Activated T-helper 9 cell treated with anti-CD3 and anti-CD28 coated beads, Interleukin-2, amount 50 U/mL, for 16 hours (primary cell): ENCODE measurements at regions not wholly inside any gene's neighbourhood (a gene's known extent, or its start where the extent isn't known, plus 50 kb on each side); places are given as distances from the start of the nearest gene placed in this dataset.
"Not testable (repeated sequence)": the region's sequence is repeated elsewhere in the genome, so short reads cannot be mapped to it uniquely, and the experiment has no call there.

ENCODE experiments used
- DNase-seq: peaks from one replicate; pipeline ENCODE4 v3.0.0-alpha.2; 2020; ENCODE audit warnings: low read depth

- no peak for DNase-seq
Observed at GRCh38 chr4:179671609-179672008, 2229.4 kb upstream of the AGA start.

GRCh38 chr4:179678093-179678814 is 2236.0 kb upstream of the AGA start:
- DNase-seq = no peak

- not testable (repeated sequence) for DNase-seq
Observed at GRCh38 chr4:179683661-179684060, 2241.4 kb upstream of the AGA start.

GRCh38 chr4:179692222-179692621 is 2250.0 kb upstream of the AGA start:
- no peak for DNase-seq

- DNase-seq = no peak
Observed at GRCh38 chr4:179695175-179695574, 2252.9 kb upstream of the AGA start.

- DNase-seq = no peak
Observed at GRCh38 chr4:179698321-179698720, 2256.1 kb upstream of the AGA start.

- no peak for DNase-seq
Observed at GRCh38 chr4:179709961-179710624, 2267.9 kb upstream of the AGA start.

GRCh38 chr4:179719766-179720450 is 2277.7 kb upstream of the AGA start:
- DNase-seq = no peak

GRCh38 chr4:179726491-179726890 is 2284.3 kb upstream of the AGA start:
- DNase-seq = not testable (repeated sequence)

- no peak for DNase-seq
Observed at GRCh38 chr4:179728305-179728704, 2286.1 kb upstream of the AGA start.

- not testable (repeated sequence) for DNase-seq
Observed at GRCh38 chr4:179736820-179737219, 2294.6 kb upstream of the AGA start.

- no peak for DNase-seq
Observed at GRCh38 chr4:179738822-179739221, 2296.6 kb upstream of the AGA start.

- no peak for DNase-seq
Observed at GRCh38 chr4:179747218-179747910, 2305.1 kb upstream of the AGA start.

GRCh38 chr4:179748837-179749236 is 2306.6 kb upstream of the AGA start:
- DNase-seq = no peak

GRCh38 chr4:179750374-179750773 is 2308.1 kb upstream of the AGA start:
- no peak for DNase-seq

GRCh38 chr4:179751669-179752068 is 2309.4 kb upstream of the AGA start:
- DNase-seq = no peak

GRCh38 chr4:179755322-179755721 is 2313.1 kb upstream of the AGA start:
- no peak for DNase-seq

- DNase-seq = no peak
Observed at GRCh38 chr4:179757641-179758040, 2315.4 kb upstream of the AGA start.

GRCh38 chr4:179762840-179763239 is 2320.6 kb upstream of the AGA start:
- no peak for DNase-seq

GRCh38 chr4:179766938-179767337 is 2324.7 kb upstream of the AGA start:
- no peak for DNase-seq

- DNase-seq = no peak
Observed at GRCh38 chr4:179768996-179769395, 2326.8 kb upstream of the AGA start.

- DNase-seq = no peak
Observed at GRCh38 chr4:179797738-179798137, 2355.5 kb upstream of the AGA start.

GRCh38 chr4:179803857-179804256 is 2361.6 kb upstream of the AGA start:
- no peak for DNase-seq
